ENCODE measurements at regions not wholly inside any gene's neighbourhood (a gene's known extent, or its start where the extent isn't known, plus 50 kb on each side); places are given as distances from the start of the nearest gene placed in this dataset.
"Not testable (repeated sequence)": the region's sequence is repeated elsewhere in the genome, so short reads cannot be mapped to it uniquely, and the experiment has no call there.

- not testable (repeated sequence) for H3K36me3 Mint-ChIP-seq; H3K27me3 Mint-ChIP-seq; DNase-seq (ENCODE audit: low spot score in 2 of 2); H3K27ac Mint-ChIP-seq; ATAC-seq (ENCODE audit: low read depth); H3K4me1 Mint-ChIP-seq; H3K4me3 Mint-ChIP-seq; H3K9me3 Mint-ChIP-seq
Measured at GRCh38 chr1:180749-181205, 270.7 kb downstream of the OR4F29 start.

DNA sequence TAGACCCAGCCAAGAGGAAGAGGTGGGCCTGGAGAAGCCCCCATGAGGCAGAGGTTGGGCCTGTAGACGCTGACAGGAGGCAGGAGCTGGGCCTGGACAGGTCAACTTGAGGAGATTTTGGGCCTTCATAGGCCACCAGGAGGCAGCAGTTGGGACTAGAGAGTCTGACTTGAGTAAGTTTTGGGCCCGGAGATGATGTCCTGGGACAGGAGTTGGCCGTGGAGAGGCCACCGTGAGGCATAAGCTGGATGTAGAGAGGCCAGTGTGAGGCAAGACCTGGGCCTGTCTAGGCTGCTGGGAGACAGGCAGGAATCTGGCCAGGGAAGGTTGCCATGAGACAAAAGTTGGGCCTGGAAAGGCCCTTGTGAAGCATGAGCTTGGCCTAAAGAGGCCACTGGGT, 312.6 kb downstream of the OR4F29 start:
- not testable (repeated sequence) for H3K36me3 Mint-ChIP-seq; H3K4me1 Mint-ChIP-seq; H3K4me3 Mint-ChIP-seq; H3K27ac Mint-ChIP-seq; ATAC-seq (ENCODE audit: low read depth); H3K9me3 Mint-ChIP-seq; H3K27me3 Mint-ChIP-seq; DNase-seq (ENCODE audit: low spot score in 2 of 2)

DNA sequence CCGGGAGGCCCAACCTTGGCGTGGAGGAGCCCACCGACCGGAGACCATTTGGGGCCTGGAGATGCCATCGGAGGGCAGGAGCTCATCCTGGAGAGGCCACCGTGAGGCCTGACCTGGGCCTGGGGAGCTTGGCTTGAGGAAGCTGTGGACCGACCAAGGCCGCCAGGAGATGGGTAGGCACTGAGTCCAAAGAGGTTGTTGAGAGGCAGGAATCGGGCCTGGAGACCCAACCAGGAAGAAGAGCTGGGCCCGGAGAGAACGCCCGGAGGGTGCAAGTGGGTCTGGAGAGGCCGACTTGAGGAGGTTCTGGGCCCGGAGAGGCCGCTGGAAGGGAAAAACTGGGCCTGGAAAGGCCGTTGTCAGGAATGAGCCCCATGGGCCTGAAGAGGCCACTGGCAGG, 313.8 kb downstream of the OR4F29 start:
- not testable (repeated sequence) for H3K4me1 Mint-ChIP-seq, H3K27ac Mint-ChIP-seq

DNA sequence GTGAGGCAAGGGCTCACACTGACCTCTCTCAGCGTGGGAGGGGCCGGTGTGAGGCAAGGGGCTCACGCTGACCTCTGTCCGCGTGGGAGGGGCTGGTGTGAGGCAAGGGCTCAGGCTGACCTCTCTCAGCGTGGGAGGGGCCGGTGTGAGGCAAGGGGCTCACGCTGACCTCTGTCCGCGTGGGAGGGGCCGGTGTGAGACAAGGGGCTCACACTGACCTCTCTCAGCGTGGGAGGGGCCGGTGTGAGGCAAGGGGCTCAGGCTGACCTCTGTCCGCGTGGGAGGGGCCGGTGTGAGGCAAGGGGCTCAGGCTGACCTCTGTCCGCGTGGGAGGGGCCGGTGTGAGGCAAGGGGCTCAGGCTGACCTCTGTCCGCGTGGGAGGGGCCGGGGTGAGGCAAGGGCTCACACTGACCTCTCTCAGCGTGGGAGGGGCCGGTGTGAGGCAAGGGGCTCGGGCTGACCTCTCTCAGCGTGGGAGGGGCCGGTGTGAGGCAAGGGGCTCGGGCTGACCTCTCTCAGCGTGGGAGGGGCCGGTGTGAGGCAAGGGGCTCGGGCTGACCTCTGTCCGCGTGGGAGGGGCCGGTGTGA, 315.0 kb downstream of the OR4F29 start:
- not testable (repeated sequence) for H3K27me3 Mint-ChIP-seq; H3K4me3 Mint-ChIP-seq; DNase-seq (ENCODE audit: low spot score in 2 of 2); H3K4me1 Mint-ChIP-seq; H3K27ac Mint-ChIP-seq; H3K36me3 Mint-ChIP-seq; ATAC-seq (ENCODE audit: low read depth); H3K9me3 Mint-ChIP-seq

More for the DNA sequence above, 313.8 kb downstream of the OR4F29 start:
- not testable (repeated sequence) for H3K9me3 Mint-ChIP-seq; DNase-seq (ENCODE audit: low spot score in 2 of 2); ATAC-seq (ENCODE audit: low read depth); H3K36me3 Mint-ChIP-seq; H3K27me3 Mint-ChIP-seq; H3K4me3 Mint-ChIP-seq

- H3K36me3 Mint-ChIP-seq; H3K4me3 Mint-ChIP-seq; H3K9me3 Mint-ChIP-seq; H3K4me1 Mint-ChIP-seq; DNase-seq (ENCODE audit: low spot score in 2 of 2); H3K27me3 Mint-ChIP-seq; ATAC-seq (ENCODE audit: low read depth); H3K27ac Mint-ChIP-seq: not testable (repeated sequence)
Measured at GRCh38 chr1:134936-135335, 316.5 kb downstream of the OR4F29 start.

- H3K27ac Mint-ChIP-seq; H3K27me3 Mint-ChIP-seq; DNase-seq (ENCODE audit: low spot score in 2 of 2); ATAC-seq (ENCODE audit: low read depth); H3K9me3 Mint-ChIP-seq; H3K4me3 Mint-ChIP-seq; H3K36me3 Mint-ChIP-seq; H3K4me1 Mint-ChIP-seq: not testable (repeated sequence)
Measured at GRCh38 chr1:118440-118839, 333.0 kb downstream of the OR4F29 start.

- not testable (repeated sequence) for DNase-seq (ENCODE audit: low spot score in 2 of 2); H3K36me3 Mint-ChIP-seq
Measured at GRCh38 chr1:115534-115933, 335.9 kb downstream of the OR4F29 start.

GRCh38 chr1:104776-105175, 346.7 kb downstream of the OR4F29 start:
- not testable (repeated sequence) for H3K9me3 Mint-ChIP-seq; H3K27me3 Mint-ChIP-seq; H3K36me3 Mint-ChIP-seq; ATAC-seq (ENCODE audit: low read depth); H3K27ac Mint-ChIP-seq; H3K4me3 Mint-ChIP-seq; H3K4me1 Mint-ChIP-seq; DNase-seq (ENCODE audit: low spot score in 2 of 2)

More at GRCh38 chr1:115534-115933, 335.9 kb downstream of the OR4F29 start:
- not testable (repeated sequence) for H3K4me3 Mint-ChIP-seq; H3K27ac Mint-ChIP-seq; ATAC-seq (ENCODE audit: low read depth); H3K27me3 Mint-ChIP-seq; H3K4me1 Mint-ChIP-seq; H3K9me3 Mint-ChIP-seq

DNA sequence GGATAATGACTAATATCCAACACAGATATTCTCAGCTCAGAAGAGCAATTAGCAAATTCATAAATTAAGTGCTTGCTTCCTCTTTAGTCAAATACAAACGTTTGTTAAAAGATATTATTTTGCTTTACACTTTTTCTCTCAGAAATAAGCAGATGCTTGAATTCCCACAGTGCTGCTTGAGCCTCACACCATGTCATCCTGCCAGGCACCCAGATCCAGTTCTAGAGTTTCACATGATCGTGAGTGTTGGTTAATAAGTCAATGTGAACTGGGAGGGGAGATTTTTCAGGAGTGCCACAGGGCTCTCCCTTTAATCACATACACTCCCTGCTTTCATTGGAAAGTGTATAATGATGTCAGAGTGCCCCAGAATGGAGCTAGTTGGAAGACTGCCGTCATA, 352.0 kb downstream of the OR4F29 start:
- ATAC-seq (ENCODE audit: low read depth); DNase-seq (ENCODE audit: low spot score in 2 of 2); H3K4me1 Mint-ChIP-seq; H3K9me3 Mint-ChIP-seq; H3K27ac Mint-ChIP-seq; H3K4me3 Mint-ChIP-seq; H3K36me3 Mint-ChIP-seq; H3K27me3 Mint-ChIP-seq: not testable (repeated sequence)

DNA sequence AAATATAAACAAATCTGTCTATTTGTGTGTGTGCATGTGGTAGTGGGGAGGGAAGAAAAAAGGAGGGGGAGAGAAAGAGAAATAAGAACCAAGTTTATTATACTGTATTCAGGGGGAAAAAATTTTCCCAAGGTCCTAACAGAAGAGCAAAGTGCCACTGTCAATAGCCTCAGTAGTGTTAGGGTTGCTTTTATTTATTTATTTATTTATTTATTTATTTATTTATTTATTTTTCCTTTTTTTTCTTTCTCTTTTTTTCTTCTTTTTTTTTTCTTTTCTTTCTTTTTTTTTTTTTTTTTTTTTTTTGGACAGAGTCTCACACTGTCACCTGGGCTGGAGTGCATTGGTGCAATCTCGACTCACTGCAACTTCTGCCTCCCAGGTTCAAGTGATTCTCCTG, 352.7 kb downstream of the OR4F29 start:
- H3K4me1 Mint-ChIP-seq; H3K27ac Mint-ChIP-seq; H3K27me3 Mint-ChIP-seq; DNase-seq (ENCODE audit: low spot score in 2 of 2); H3K9me3 Mint-ChIP-seq; ATAC-seq (ENCODE audit: low read depth); H3K4me3 Mint-ChIP-seq; H3K36me3 Mint-ChIP-seq: not testable (repeated sequence)

- not testable (repeated sequence) for H3K9me3 Mint-ChIP-seq; H3K4me1 Mint-ChIP-seq; H3K4me3 Mint-ChIP-seq; H3K27ac Mint-ChIP-seq; H3K27me3 Mint-ChIP-seq; DNase-seq (ENCODE audit: low spot score in 2 of 2); ATAC-seq (ENCODE audit: low read depth); H3K36me3 Mint-ChIP-seq
Measured at GRCh38 chr1:91279-91678, 360.2 kb downstream of the OR4F29 start.

GRCh38 chr1:88110-88509, 363.4 kb downstream of the OR4F29 start:
- H3K27ac Mint-ChIP-seq; ATAC-seq (ENCODE audit: low read depth); H3K36me3 Mint-ChIP-seq; H3K4me1 Mint-ChIP-seq; H3K4me3 Mint-ChIP-seq; DNase-seq (ENCODE audit: low spot score in 2 of 2); H3K27me3 Mint-ChIP-seq; H3K9me3 Mint-ChIP-seq: not testable (repeated sequence)

DNA sequence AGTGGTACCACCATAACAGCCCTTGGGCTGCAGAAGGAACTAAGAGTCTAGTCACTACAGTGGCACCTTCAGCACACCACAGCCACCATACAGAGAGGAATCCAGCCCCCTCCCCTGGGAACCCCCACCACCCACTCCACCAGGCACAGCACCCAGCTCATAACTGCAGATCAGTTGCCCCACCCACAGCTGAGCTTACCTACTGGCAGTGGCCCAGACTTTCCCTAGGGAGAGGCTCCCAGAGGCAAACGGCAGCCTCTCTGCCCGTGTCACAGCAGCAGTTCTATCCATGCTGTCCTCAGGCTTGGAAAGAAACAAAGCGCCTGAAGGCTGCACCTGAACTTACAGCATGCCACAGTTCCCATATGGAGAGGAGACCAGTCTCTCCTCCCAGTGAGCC, 372.3 kb downstream of the OR4F29 start:
- not testable (repeated sequence) for H3K27me3 Mint-ChIP-seq; H3K9me3 Mint-ChIP-seq; H3K4me1 Mint-ChIP-seq; H3K4me3 Mint-ChIP-seq; H3K27ac Mint-ChIP-seq; DNase-seq (ENCODE audit: low spot score in 2 of 2); ATAC-seq (ENCODE audit: low read depth); H3K36me3 Mint-ChIP-seq

DNA sequence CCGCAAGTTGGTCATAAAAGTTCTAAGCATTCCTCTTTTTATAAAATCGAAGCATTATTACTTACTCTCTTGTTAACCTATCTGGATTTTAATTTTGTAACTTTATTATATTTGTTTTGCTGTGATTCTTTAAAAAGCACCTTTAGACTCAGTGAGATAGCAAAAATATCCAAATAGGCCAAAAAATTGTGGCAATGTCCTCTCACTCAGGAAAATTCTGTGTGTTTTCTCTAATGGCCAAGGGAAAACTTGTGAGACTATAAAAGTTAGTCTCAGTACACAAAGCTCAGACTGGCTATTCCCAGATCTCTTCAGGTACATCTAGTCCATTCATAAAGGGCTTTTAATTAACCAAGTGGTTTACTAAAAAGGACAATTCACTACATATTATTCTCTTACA, 386.4 kb downstream of the OR4F29 start, which contains the start of gene OR4F5:
TSS of gene OR4F5 (plus strand) at position 301 of the 400 bp plus-strand sequence.
- H3K4me1 Mint-ChIP-seq; ATAC-seq (ENCODE audit: low read depth); H3K9me3 Mint-ChIP-seq; H3K27ac Mint-ChIP-seq; DNase-seq (ENCODE audit: low spot score in 2 of 2); H3K36me3 Mint-ChIP-seq; H3K27me3 Mint-ChIP-seq; H3K4me3 Mint-ChIP-seq: not testable (repeated sequence)

- not testable (repeated sequence) for H3K27ac Mint-ChIP-seq; H3K36me3 Mint-ChIP-seq; H3K4me3 Mint-ChIP-seq; H3K27me3 Mint-ChIP-seq; H3K9me3 Mint-ChIP-seq; ATAC-seq (ENCODE audit: low read depth); H3K4me1 Mint-ChIP-seq; DNase-seq (ENCODE audit: low spot score in 2 of 2)
Measured at GRCh38 chr1:56014-56531, 395.4 kb downstream of the OR4F29 start.

Data from memory B cell (primary cell).